NCI-H226 (cell line): ENCODE measurements at regions not wholly inside any gene's neighbourhood (a gene's known extent, or its start where the extent isn't known, plus 50 kb on each side); places are given as distances from the start of the nearest gene placed in this dataset.

Experiments
- DNase-seq: peaks from one replicate; pipeline ENCODE4 v3.0.0-alpha.2; 2015

DNA sequence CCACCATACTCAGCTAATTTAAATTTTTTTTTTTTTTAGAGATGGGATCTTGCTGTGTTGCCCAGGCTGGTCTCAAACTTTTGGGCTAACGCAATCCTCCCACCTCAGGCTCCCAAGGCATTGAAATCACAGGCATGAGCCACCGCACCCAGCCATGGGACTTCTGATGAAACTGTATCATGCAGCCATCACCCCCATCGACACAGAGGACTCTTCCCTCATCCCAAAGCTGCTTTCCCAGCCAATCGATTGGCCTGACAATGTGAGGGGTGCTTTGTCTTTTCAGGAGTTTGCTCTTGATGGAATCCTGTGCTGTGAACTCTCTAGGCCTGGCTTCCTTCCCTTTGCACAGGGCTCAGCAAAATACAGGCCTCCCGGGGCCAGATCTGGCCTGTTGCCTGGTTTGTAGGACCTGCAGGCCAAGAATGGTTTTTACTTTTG is 59.6 kb upstream of the NCOR2 start:
- DNase-seq, result no peak

GRCh38 chr12:124625867-124626675 is 58.7 kb upstream of the NCOR2 start:
- peak; percentile 87 for DNase-seq

- no peak for DNase-seq
Measured at GRCh38 chr12:124624823-124625222, 57.4 kb upstream of the NCOR2 start.

DNA sequence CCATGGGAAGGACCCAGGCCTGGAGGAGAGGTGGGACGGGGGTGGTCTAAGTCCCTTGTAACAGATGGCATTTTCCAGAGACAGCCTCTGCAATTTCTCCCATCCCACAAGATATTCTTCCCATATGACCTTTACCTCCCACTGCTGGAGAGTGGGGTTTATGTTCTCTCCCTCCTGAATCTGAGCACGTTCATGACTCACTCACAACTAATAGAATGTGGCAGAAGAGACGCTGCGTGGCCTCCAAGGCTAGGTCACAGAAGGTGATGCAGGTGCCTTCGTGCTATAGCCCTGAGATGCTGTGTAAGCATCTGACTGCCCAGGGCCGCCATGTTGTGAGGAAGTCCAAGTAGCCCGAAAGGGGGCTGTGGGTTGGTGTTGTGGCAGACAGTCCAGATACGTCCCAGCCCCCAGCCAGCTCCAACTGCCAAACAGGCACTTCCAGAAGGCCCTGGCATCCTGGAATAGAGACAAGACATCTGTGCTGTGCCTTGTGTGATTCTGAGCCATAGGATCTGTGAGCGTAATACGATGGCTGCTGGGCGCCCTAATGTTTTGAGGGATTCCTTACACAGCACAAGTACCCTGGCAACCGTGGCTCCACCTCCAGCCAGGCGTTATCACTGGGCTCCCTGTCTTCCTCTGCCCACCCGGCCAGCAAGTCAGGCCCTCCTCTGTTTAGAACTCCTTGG is 56.1 kb upstream of the NCOR2 start:
- DNase-seq, result no peak

DNA sequence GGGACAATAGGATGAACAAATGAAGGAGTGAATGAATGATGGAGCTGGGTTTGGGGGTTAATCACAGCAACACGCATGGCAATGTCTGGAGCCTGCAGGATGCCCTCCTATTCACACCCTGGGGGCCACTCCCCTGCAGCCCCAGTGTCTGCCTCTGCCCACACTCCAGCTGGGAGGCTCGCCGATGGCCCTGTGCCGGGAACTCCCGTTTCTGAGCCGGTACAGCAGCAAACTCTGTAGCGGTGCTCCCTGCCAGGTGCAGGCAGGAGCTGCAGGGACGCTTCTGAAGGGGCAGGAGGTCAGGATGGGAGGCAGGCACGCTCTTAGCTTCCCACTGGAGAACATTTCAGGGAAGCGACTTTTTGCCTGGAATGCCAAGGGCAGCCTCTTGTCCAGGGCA is 55.4 kb upstream of the NCOR2 start:
- DNase-seq, result no peak

DNA sequence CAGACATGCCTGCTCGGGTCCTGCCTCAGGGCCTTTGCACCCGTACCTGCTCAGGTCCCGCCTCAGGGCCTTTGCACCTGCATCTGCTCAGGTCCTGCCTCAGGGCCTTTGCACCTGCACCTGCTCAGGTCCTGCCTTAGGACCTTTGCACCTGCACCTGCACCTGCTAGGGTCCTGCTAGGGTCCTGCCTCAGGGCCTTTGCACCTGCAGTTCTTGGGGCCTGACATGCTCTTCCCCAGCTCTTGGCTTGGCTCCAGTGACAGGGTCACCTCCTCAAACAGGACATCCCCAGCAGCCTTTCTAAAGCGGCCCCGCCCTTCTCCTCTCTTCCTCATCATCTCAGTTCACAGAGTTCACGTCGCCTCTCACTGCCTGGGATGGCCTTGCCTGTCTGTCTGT is 54.9 kb upstream of the NCOR2 start:
- DNase-seq, result no peak

DNA sequence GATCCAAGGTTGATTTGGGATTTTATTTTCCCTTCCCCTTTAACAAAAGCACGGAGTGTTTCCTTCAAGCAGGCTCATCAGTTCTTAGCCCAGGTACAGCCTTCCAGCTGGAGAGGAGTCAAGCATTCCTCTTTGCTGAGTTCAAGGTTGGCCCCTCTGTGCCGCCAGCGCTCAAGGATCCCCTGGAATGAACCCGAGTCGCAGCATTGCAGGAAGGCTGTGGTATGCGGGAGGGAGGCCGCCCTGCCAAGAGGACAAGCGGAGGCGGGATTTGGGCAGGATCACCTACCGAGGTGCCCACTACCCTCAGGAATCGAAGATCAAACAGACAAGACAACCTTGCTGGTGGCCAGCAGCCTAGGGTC is 53.9 kb upstream of the NCOR2 start:
- peak; percentile 77 for DNase-seq

DNA sequence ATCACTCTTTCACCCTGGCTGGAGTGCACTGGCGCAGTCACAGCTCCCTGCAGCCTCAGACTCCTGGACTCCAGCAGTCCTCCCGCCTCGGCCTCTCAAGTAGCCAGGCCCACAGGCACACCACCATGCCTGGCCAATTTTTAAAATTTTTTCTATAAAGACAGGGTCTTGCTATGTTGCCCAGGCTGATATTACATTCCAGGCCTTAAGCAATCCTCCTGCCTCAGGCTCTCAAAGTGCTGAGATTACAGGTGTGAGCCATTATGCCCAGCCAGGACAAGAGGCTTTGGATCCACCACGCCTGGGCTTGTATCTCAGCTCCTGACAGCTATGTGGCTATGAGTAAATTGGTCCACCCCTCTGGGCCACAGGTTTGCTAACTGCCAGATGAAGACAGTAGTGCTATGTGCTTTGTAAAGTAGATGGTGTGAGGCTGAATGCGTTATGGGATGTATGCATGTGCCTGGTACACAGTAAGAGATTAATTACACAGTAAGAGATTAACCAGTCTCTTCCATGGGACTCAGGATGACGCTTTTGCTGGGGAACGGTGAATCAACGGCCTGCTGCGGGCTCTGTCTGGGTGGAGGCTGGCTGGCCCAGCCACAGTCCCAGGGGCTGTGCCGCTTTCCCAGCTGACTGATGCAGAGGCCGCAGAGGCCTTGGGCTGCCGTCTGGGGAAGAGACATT is 53.3 kb upstream of the NCOR2 start:
- DNase-seq, result peak; percentile 63

DNA sequence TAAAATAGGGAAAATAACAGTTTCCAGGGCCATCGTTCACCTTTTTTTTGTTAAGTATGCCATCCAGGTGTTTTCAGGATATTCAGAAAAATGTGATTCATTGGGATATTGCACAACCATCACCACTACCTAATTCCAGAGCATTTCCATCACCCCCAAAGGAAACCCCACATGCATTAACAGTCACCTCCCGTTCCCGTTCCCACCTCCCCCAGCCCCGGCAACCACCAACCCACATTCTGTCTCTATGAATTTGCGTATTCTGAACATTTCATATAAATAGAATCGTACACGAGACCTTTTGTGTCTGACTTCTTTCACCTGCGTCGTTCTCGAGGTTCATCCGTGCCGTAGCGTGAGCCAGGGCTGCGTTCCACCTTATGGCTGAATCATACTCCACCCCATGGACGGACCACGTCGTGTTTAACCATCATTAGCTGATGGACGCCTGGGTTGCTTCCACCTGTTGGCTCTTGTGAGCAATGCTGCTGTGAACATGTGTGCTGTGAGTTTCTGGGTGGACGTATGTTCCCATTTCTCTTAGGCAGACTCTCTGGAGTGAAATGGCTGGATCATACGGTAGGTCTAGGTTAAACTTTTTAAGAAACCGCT is 51.0 kb upstream of the NCOR2 start:
- DNase-seq, result no peak

DNA sequence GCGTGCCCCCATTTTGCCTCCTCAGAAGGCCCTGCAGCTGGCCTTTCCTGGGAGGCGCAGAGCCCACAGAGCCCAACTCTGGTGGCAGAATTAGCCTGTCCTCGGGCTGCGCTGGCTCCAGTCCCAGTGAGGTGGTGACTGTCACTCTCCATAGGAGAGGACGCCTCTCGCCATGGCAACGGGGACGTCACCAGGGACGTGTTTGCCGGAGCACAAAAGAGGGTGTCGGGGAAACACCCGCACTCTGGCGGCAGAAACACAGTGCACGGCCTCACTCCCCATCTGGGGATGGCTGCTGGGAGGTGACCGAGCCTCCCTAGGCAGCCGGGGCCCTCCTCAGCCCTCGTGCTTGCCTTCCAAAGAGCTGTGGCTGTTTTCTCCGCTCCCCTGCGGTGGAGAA is 50.2 kb upstream of the NCOR2 start:
- DNase-seq, result no peak
